Endothelial cell of umbilical vein (primary cell): ENCODE measurements at regions not wholly inside any gene's neighbourhood (a gene's known extent, or its start where the extent isn't known, plus 50 kb on each side); places are given as distances from the start of the nearest gene placed in this dataset.

Experiments used
- BruUV-seq: library from RNA; stranded (reverse); fragments of 400-500 nt; replicated peaks from 2 replicates; lab custom pipeline; 2021; lab: Mats Ljungman, UMichigan
- CTCF ChIA-PET: fragments of 300-600, 350-600 bp; sonication (Branson Sonifier 250); formaldehyde crosslinking; loops from one replicate; lab custom pipeline; 2021; ENCODE audit warnings: antibody characterized with exemption, inconsistent platforms; lab: Charles Lee
- POLR2A ChIA-PET: fragments of 300-600, 350-600 bp; sonication (Branson Sonifier 250); formaldehyde crosslinking; loops from one replicate; lab custom pipeline; 2021; ENCODE audit warnings: antibody characterized with exemption, inconsistent platforms; lab: Charles Lee
- DNase-seq: peaks from one replicate; pipeline ENCODE4 v3.0.0-alpha.2; 2011; ENCODE audit warnings: low read depth, low spot score
- FAIRE-seq: peaks from 2 replicates; lab custom pipeline; 2011; peaks lifted over from hg19 to GRCh38; lab: Jason Lieb, UNC
- H2AFZ ChIP-seq: 2 replicates; pipeline ENCODE4 v1.6.0; 2012; ENCODE audit warnings: low read depth, low read length, control low read depth, inconsistent platforms
- H3K27ac ChIP-seq: 2 replicates; pipeline ENCODE4 v1.5.1; 2011; ENCODE audit warnings: low read depth, mild to moderate bottlenecking, control low read depth, low read length, moderate library complexity; ENCODE audit not compliant: insufficient read depth
- H3K27me3 ChIP-seq, 2 experiments: 2 replicates each; pipeline versions ENCODE4 v1.6.0 to v1.6.1; 2011; ENCODE audit warnings: low read length in 2 of 2, mixed read lengths in 1 of 2; ENCODE audit not compliant: control insufficient read depth in 2 of 2, insufficient read depth in 2 of 2
- H3K36me3 ChIP-seq, 2 experiments: 2 replicates in 1 of 2; 3 replicates in 1 of 2; pipeline ENCODE4 v1.5.1; 2011; ENCODE audit warnings: low read length in 2 of 2, mild to moderate bottlenecking in 1 of 2, moderate library complexity in 1 of 2; ENCODE audit not compliant: control insufficient read depth in 2 of 2, insufficient read depth in 2 of 2; ENCODE audit errors: extremely low read depth in 1 of 2
- H3K4me1 ChIP-seq: 3 replicates; pipeline ENCODE4 v1.5.1; 2011; ENCODE audit warnings: mild to moderate bottlenecking, low read length; ENCODE audit not compliant: control insufficient read depth, insufficient read depth; ENCODE audit errors: extremely low read depth
- H3K4me2 ChIP-seq: 2 replicates; pipeline ENCODE4 v1.6.1; 2011; ENCODE audit warnings: low read length, control low read depth, mixed read lengths; ENCODE audit not compliant: insufficient read depth
- H3K4me3 ChIP-seq, 3 experiments: fragments of 200-600 bp in 1 of 3; sonication (generic), shearing (Covaris generic) in 1 of 3; replicated peaks in 1 of 3; 2 replicates each; pipeline ENCODE4 v1.5.1; 2011 to 2016; ENCODE audit warnings: control low read depth in 3 of 3, low read length in 3 of 3, mild to moderate bottlenecking in 2 of 3, inconsistent platforms in 1 of 3, low read depth in 1 of 3, moderate library complexity in 1 of 3; ENCODE audit not compliant: insufficient read depth in 1 of 3
- H3K79me2 ChIP-seq: 2 replicates; pipeline ENCODE4 v1.6.0; 2012; ENCODE audit warnings: low read length, inconsistent platforms; ENCODE audit not compliant: control insufficient read depth, insufficient read depth
- H3K9ac ChIP-seq: replicated peaks from 2 replicates; pipeline ENCODE3; 2011; ENCODE audit warnings: low read length, control low read depth; ENCODE audit not compliant: insufficient read depth; ENCODE audit errors: extremely low read depth
- H3K9me1 ChIP-seq: replicated peaks from 3 replicates; pipeline ENCODE4 v1.6.0; 2011; ENCODE audit warnings: mild to moderate bottlenecking, low read length; ENCODE audit not compliant: control insufficient read depth, insufficient read depth; ENCODE audit errors: extremely low read depth
- H3K9me3 ChIP-seq: replicated peaks from 2 replicates; pipeline ENCODE4 v1.5.1; 2012; ENCODE audit warnings: low read length, inconsistent platforms; ENCODE audit not compliant: control insufficient read depth, insufficient read depth
- H4K20me1 ChIP-seq: replicated peaks from 2 replicates; pipeline ENCODE3; 2011; ENCODE audit warnings: mild to moderate bottlenecking, low read length; ENCODE audit not compliant: control insufficient read depth, insufficient read depth; ENCODE audit errors: extremely low read depth
- FOS ChIP-seq: IDR thresholded peaks from 2 replicates; pipeline ENCODE4 v1.6.1; 2011; ENCODE audit warnings: mild to moderate bottlenecking, low read length, moderate library complexity, borderline replicate concordance; ENCODE audit not compliant: insufficient read depth
- dilution Hi-C: fragments of 300-500 bp; cut with MboI; formaldehyde crosslinking; loops from one replicate; pipeline ENCODE4 v1.15.0; 2019; ENCODE audit warnings: low sequenced_read_pairs; ENCODE audit not compliant: extremely low pct_ligation_motif_present
- intact Hi-C: fragments of 100-400 bp; cut with micrococcal nuclease; formaldehyde crosslinking; loops from one replicate; pipeline ENCODE4 v1.10.0; 2022
- TF ChIP-seq, protein P1 (sequence below), 2 donors: IDR thresholded peaks; 1 replicate in 1 of 2; 2 replicates in 1 of 2; pipeline ENCODE4 v1.5.1; 2011; ENCODE audit warnings: low read length in 2 of 2, mild to moderate bottlenecking in 2 of 2, moderate library complexity in 2 of 2, control low read depth in 1 of 2, inconsistent platforms in 1 of 2, low read depth in 1 of 2; ENCODE audit not compliant: insufficient read depth in 1 of 2; ENCODE audit errors: extremely low read depth in 1 of 2

DNA sequence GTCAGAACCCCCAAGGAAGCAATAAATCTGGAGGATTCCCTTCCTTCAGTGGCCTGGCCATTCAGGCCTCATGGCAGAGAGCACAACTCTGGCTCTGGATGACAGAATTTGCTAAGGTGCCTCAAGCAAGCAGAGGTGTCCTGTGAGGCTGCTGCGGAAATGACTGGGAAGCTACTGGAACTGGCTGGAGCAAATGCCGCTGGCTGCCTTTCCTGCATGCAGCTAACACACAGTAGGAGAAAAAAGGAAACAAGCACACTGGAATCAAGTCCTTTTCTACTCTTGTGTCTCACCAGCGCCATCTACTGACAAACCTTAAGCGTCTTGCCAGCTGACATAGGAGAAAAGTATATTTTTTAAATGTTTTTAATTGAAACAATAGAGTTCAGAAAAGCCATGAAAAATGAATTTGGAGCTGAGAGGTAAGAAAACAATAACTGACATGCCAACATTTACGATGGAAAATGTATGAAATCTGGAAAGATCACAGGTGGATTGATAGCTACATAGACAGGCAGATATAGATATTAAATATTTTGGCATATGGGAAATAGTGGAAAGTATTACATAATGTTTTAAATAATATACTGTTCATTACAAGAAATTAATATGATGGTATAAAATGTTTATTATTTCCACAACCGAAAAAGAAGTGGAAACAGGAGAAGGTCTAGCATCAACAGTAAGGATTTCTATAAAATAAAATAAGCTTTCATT lies 951.6 kb downstream of the ANKRD7 start:
- no peaks in the 10 kb centered on the region for H3K9me3 ChIP-seq
- peak; percentile 34 for DNase-seq
- peak; percentile 70 for FAIRE-seq
- dilution Hi-C loops = no loop called here
- H3K27me3 ChIP-seq = no peaks in the 10 kb centered on the region
- ChIA-PET CTCF (interaction anchor here (0.8 to 1.2 kb wide), 4 partner anchors 9 to 94 kb away, joined by 3 to 4 read pairs (median 4); no protein-coding TSS in a partner anchor), POLR2A (no interaction called here)
- H3K9me1 ChIP-seq = no peaks in the 10 kb centered on the region
- no TSS peak for BruUV-seq
- H3K4me2 ChIP-seq = no peak overlapping the region
- H3K79me2 ChIP-seq = no peaks in the 10 kb centered on the region
- intact Hi-C loops = loop anchor here (5.0 kb wide), 1 partner anchor 919 kb away; no protein-coding TSS in a partner anchor
- H3K9ac ChIP-seq = no peak overlapping the region
- H4K20me1 ChIP-seq = no peaks in the 10 kb centered on the region
- H3K27ac ChIP-seq = no peak overlapping the region
- TF ChIP-seq, protein P1, sequence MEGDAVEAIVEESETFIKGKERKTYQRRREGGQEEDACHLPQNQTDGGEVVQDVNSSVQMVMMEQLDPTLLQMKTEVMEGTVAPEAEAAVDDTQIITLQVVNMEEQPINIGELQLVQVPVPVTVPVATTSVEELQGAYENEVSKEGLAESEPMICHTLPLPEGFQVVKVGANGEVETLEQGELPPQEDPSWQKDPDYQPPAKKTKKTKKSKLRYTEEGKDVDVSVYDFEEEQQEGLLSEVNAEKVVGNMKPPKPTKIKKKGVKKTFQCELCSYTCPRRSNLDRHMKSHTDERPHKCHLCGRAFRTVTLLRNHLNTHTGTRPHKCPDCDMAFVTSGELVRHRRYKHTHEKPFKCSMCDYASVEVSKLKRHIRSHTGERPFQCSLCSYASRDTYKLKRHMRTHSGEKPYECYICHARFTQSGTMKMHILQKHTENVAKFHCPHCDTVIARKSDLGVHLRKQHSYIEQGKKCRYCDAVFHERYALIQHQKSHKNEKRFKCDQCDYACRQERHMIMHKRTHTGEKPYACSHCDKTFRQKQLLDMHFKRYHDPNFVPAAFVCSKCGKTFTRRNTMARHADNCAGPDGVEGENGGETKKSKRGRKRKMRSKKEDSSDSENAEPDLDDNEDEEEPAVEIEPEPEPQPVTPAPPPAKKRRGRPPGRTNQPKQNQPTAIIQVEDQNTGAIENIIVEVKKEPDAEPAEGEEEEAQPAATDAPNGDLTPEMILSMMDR (IDR thresholded peaks at IDR 0.05; ENCODE audit: extremely low read depth in 1 of 2, insufficient read depth in 1 of 2, low read depth in 1 of 2, low read length in 2 of 2) = peak; percentile 57 to 65
- no peak for TF ChIP-seq FOS
- no peak overlapping the region for H2AFZ ChIP-seq
- H3K4me1 ChIP-seq = no peaks in the 10 kb centered on the region
- H3K4me3 ChIP-seq = no peak overlapping the region
- no peaks in the 10 kb centered on the region for H3K36me3 ChIP-seq

GRCh38 chr7:119177863-119178262 lies 953.4 kb downstream of the ANKRD7 start:
- Histone ChIP-seq H3K27me3 (no peaks in the 10 kb centered on the region), H3K9me3 (no peaks in the 10 kb centered on the region), H3K9me1 (no peaks in the 10 kb centered on the region), H3K4me2 (no peak overlapping the region), H3K4me3 (no peak overlapping the region), H2AFZ (no peak overlapping the region), H3K79me2 (no peaks in the 10 kb centered on the region), H3K4me1 (no peaks in the 10 kb centered on the region), H3K9ac (no peak overlapping the region), H3K27ac (no peak overlapping the region), H4K20me1 (no peaks in the 10 kb centered on the region), H3K36me3 (no peaks in the 10 kb centered on the region)
- no TSS peak for BruUV-seq
- intact Hi-C loops = loop anchor here (5.0 kb wide), 1 partner anchor 921 kb away; no protein-coding TSS in a partner anchor
- no peak for FAIRE-seq
- CTCF ChIA-PET = no interaction called here
- dilution Hi-C loops = no loop called here
- POLR2A ChIA-PET = no interaction called here
- DNase-seq = no peak
- TF ChIP-seq, protein P1 (IDR thresholded peaks at IDR 0.05; ENCODE audit: extremely low read depth in 1 of 2, insufficient read depth in 1 of 2, low read depth in 1 of 2, low read length in 2 of 2) = no peak
